NCI-H2196 (cell line): ENCODE measurements at regions not wholly inside any gene's neighbourhood (a gene's known extent, or its start where the extent isn't known, plus 50 kb on each side); places are given as distances from the start of the nearest gene placed in this dataset.

ENCODE experiments used
- DNase-seq: peaks from one replicate; lab custom pipeline; 2025; ENCODE audit not compliant: unreplicated experiment; lab: John Stamatoyannopoulos, UW

DNA sequence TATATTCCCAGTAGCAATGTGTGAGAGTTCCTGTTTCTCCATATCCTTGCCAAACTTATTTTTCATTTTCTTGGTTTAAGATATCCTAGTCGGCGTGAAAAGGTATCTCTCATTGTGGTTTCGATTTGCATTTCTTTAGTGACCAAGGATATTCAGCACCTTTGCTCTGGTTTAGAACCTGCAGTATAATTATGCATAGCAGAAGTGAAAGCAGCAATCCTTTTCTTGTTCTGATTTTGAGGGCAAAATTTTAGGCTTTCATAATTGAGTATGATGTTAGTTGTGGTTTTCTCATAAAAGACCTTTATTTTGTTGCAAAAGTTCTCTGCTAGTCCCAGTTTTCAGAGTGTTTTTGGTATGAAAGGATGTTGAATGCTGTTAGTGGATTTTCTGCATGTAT, 491.0 kb downstream of the FGF9 start:
- DNase-seq = no peak

DNA sequence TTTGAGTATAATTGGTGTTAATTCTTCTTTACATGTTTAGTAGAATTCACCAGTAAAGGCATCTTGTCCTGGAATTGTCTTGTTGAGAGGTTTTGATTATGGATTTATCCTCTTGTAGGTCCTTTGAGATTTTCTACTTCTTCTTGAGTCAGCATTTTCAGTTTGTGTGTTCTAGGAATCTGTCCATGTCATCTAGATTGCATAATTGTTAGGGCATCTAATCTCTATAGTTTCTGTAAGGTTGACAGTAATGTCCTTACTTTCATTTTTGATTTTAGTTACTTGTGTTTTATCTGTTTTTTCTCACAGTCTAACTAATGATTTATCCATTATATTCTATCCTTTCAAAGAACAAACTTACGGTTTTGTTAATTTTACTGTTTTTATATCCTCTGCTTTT, 492.0 kb downstream of the FGF9 start:
- no peak for DNase-seq

DNA sequence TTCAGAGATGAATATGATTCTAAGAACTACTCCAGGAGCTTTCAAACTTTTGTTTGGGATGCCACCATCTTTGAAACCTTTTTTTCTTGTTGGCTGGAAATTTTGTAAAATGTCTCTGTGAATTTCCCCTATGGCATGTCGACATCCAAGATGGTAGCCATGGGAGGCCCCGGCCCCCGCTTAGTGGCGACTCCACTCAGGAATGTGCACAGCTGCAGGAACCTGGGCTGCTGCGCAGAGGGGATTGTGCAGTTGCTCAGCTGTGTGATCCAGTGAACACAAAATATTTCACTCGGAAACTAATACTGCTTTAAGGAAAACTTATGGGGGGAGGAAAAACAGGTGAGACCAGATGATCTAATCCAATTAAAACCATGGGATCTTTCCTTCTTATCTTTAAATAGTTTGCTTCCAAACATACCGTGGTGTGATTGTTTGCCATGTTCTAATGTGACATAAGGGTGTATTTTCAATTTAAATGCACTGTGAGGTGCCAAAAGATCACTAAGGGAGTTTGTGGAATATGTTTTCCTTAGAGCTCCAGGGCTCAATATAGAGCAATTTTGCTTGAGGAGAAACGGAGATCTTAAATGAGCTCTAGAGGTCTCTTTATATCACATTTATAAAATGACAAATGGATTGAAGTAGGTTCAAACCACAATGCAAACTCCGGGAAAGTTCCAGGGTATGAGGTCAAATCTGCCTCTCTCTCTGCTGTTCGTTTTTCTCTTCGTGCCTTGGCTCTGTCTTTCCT, 497.7 kb downstream of the FGF9 start:
- no peak for DNase-seq

DNA sequence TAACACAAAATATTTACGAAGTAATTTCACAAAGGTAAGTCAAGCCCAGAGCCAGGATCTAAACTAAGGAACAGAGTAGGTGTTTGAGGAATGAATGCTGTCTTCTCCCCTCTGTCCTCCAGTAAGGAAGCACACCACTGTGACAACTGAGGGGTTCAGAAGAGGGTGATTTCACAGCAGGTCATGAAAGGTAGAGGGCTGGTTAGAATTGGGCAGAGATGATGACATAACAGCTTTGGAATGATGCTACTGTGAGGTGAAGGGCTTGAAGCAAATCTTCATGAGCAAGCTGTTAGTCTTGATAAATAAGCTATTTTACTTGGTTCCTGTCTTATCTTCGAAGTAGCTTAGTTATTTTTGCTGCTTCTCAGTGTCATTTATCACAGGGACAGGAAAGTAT, 498.6 kb downstream of the FGF9 start:
- no peak for DNase-seq

DNA sequence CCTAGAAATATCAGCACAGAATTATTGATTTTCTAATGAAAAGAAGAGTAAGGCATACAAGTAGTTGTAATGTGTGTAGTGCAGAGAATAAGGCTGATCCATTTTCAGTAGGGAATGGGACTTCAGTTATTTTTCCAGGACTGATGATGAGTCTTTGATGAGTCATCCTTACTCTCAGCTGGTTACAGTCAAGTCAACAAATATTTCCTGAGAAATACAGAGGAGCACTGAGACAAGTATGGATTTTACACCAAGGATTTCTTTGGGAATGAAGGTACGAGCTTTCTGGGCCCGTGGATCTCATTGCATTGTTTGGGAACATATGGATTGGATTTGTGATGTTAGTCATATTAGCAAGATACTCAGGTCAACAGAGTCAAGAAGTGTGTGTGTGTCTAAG, 502.7 kb downstream of the FGF9 start:
- no peak for DNase-seq

DNA sequence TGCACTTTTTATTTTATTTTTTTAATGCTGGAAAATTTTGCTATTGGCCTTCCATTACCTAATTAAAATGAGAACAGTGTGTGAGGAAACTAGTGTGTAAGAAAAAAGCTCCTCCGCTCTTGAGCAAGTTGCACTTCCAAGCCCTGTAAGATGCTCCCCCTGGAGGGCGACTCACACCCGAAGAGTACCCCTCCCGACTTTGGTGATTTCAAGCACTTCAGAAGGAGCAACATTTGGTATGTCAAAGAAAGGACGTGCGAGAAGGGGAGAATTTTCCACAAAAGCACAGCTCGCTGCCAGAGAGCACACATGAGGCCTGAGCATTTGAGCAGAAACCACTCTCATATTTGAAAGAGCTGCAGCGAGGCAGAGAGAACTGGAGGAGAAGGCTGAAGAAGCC, 504.4 kb downstream of the FGF9 start:
- no peak for DNase-seq

DNA sequence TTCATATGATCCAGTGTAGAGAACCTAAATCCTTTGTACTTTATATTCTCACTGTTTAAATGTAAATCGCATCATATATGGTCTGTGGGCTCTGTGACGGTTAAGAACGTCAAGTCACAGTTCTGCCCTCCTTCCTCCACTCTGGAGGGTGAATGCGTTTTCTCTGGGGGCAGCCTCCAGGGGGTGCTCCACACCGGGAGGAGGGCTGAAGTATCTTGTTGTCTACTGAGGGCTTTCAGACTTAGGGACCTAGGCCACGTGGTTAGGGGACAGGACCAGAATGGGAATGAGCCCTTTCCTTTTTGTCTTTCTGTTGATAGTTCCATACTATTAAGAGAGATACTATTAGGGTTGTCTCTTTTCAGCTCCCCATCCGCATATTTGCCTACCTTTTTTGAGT, 504.9 kb downstream of the FGF9 start:
- no peak for DNase-seq

DNA sequence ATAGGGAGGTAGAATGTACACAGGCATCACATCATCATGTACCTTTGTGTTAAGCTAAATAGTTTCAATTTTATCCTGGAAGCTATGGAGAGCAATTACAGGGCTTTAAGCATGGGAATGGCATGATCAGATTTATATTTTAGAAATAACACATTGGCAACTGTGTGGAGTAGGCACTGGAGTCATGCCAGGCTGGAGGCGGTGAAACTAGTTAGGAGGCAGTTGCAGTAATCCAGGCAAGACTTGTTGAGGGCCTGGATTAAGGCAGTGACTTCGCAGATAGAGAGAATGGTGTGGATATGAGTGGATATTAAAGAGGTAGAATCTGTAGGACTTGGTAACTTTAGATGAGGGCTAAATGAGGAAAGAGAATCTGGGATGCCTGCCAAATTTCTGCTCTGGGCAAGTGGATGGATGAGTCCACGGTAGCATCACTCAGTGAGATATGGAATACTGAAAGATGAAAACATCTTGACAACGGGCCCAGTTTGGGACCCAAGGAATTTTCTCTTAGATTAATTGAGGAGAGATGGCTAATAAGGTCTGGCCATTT, 506.2 kb downstream of the FGF9 start:
- peak; percentile 18 for DNase-seq

DNA sequence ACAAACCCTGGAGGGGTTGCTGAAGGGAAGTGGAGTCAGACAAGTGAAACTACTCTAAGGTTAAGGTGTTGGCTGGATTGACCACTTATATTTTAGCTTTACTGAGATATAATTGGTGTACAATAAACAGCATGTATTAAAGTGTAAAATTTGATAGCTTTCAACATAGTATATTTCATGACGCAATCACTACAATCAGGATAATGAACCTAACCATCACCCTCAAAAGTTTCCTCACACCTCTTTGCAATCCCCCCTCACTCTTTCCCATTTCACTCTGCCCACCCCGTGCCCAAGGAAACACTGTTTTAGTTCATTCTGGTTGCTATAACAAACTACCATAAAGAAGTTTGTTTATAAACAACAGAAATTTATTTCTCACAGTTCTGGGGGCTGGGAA, 508.0 kb downstream of the FGF9 start:
- DNase-seq = no peak

DNA sequence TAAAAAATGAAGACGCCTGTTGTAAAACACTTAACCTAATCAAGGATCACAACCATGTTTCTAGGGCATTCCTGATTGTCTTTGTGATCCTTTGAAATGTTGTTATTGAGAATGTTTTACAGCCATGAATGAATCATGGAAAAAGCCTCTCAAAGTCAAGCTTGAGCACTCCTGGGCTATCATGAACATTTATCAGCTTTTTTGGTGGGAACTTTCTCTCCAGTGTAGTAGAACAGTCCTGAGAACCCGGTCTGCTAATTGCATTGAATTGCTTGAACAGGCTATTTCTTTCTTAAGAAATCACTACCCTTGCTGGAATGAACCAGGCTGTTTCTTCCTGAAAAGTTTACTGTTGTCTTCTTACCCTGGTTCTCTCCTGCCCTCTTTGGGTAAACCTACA, 516.5 kb downstream of the FGF9 start:
- no peak for DNase-seq

DNA sequence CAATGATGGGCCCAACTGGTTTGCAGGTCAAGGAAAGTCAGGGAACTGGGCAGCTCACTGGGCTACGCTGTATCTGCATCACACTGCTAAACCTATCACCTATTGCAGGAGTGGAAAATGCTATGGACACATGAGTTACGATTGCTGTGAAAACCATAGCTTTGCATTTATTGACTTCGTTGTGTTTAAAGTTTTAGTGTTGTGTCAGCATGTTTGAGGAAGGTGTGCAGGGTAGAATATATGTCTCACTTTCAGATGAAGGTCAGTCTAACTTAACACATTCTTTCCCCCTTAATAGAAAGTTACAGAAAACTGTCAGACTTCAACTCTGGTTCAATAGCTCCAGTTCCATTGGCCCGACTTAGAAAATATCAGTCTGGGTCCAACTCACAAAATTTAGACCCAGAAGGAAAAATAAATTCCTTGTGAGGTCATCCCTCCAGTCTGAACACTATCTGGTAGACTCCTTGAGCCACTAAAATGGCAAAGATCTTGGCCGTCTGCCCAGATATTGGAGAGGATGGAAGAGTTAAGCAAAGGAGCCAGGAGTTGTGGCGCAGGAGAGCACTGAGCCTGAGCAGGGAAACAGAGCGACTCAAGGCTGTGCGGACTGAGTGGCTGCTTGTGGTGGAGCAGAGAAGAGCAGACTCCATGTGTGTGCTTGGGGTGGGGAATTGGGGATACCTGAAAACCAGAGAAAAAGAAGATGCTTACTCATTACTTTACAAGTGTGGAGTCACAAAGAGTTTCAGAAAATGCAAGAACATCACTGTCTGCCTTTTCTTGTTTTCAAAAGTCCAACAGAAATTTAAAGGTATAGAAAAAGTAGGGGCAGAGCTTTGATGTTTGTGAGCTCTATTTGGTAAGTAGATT, 518.5 kb downstream of the FGF9 start:
- peak; percentile 4 for DNase-seq

DNA sequence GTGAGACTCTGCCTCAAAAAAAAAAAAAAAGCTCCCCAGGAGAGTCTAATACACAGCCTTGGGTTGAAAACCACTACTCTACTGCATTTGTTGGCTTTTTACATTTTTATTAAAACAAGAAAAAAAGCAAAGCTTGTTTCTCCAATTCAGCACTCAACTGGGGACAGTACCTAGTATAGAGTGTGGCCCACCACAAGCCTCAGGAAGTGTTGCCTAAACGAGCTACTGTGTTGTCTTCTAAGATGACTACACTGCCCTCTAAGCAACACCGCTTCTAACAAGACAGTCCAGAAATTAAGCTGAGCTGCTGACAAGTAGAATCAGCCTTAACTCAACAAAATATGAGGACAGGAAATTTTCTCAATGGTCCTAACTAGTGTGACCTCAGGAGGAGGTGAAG, 522.2 kb downstream of the FGF9 start:
- no peak for DNase-seq

DNA sequence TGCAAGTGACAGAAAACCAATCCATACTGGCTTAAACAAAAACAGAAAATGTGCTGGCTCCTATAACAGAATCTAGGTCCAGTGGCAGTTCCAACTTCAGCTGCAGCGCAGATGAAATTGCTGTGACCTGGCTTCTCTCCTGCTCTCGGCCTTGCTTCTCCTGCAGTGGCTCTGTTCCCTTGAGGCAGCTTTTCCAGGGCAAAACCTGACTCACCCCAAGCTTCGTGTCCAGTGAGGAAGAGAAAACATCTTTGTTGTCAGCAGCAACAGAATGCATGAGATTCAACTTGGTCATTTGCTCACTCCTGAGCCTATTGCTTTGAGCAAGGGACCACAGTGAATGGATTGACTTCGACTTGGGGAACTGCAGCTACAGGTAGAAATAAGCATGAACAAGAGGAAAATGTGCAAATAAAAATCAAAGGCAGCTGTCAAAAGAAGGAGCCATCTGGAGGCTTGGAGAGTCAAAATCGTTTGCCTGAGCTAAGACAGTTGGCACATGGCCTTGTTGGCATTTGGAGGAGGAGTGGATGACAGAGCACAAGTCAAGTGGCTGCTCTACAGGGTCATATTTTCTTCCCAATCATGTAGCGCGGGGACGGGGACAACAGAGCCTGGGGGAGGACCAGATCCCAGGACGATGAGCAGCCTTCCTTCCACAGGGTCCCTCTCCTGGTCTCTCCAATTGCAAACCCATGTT, 523.4 kb downstream of the FGF9 start:
- no peak for DNase-seq

DNA sequence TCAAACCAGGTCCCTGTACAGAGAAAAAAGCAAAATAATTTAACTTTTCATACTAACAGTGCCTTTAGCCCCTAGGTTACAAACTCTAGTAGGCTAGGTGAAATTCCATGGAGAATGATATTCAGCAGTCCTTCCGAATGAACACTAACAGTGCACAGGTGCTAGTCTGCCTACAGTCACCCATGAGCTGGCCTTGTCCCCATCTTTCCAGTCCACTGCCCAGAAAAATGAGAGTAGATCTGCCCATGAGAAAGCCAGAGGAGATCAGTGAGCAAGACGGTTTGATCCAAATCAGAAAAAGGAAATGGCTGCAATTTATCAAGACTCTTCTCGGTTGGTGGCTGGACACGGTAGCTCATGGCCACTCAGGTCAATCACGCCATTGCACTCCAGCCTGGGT, 524.9 kb downstream of the FGF9 start:
- DNase-seq = no peak

DNA sequence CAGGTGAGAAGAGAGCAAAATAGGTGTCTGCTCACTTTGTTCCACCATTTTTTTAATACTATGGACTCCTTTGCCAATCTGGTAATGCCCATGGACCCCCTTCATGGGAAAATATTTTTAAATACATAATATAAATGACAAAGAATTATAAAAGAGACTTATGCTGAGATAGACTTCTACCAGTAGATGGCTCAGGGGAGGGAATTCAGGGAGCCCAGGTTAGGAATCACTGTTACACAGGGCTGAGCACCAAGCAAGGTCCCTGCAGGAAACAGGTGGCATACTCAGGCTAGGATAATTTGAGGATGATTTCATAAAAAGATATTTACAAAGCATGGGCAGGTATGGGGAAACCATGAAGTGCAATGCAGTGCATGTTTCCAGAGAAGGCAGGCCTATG, 525.9 kb downstream of the FGF9 start:
- DNase-seq = no peak

DNA sequence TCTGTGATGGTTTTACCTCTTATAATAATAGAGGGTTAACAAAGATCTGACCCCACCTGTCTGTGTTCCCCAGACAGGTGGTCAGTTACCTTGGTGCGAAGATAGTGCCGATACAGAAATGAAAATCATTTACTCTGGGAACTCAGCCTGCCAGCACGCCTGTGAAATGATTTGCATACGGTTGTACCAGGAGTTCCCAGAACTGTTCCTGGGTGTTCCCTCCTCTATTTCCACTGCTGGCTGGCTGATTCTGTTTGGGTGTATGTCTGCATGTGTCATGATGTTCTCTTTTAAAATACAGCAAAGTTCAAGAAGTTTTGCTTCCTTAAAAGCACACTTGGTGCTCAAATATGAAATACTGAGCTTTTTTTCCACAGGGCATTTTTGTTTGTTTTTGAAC, 527.1 kb downstream of the FGF9 start:
- DNase-seq = no peak

DNA sequence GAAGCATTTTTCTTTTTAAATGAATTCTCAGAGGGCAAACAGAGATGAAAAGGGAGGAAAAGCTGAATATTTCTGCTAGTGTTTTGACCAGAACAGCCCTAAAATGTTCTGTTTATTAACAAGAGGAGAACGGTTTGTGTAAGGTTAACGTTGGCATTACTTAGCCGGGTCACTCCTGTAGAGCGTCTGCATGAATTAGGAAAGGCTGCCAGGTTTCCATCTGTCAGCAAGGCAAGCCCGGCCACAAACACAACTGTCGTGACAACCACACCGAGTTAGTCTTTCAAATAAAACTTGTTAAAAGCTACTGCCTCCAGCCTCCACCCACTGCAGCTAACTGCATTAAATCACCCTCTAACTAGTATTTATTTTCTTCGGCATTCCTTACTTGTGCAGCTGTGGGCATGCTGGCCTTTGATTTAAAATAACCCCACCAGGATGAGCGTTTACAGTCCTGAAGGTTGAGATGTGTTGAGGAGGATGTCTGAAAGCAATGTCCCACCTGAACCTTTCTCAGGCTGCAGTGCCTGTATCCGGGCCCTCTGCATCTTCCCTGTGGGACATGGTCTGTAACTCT, 527.9 kb downstream of the FGF9 start:
- no peak for DNase-seq

DNA sequence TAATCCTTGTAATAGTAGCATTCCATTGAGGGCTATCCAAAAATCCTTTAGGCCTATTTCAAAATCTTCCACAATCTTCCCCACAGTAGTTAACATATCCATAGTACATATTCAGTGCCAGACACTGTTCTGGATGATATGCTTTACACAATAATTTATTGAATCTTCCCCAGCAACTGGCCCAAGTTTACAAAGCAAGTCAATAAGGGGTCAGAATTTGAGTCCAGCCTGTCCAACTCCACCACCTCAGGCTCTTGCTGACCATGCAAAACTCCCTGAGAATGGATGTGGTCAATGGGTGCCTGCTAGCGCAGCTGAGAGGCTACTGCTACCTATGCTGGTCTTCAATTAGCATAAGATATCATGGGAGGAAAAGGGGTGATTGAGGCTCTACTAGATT, 529.6 kb downstream of the FGF9 start:
- DNase-seq = no peak

DNA sequence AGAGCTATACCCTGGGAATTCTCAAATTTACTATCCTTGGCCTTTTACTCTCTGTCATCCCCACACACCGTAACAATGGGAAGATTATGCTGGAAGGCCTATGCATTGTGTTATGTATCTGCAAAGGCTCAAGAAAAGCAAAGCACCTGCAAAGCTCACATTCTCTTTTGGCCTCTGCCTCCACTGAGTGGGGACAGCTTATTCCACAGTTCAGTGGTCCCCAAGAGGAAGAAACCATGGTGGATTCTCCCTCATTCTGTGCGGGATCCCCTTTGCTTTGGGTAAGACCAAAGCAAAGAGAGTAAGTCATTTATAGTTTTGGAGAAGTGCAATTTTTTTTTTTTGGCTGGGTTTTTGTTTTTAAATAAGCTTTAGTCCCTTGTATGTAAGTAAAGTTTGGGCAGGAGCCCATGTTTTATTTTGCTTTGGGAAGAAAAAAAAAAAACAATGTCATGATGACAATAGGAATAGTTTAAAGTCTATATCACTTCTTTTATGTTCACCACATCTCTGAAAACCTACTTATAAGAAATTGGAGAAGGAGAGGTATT, 530.6 kb downstream of the FGF9 start:
- DNase-seq = no peak

DNA sequence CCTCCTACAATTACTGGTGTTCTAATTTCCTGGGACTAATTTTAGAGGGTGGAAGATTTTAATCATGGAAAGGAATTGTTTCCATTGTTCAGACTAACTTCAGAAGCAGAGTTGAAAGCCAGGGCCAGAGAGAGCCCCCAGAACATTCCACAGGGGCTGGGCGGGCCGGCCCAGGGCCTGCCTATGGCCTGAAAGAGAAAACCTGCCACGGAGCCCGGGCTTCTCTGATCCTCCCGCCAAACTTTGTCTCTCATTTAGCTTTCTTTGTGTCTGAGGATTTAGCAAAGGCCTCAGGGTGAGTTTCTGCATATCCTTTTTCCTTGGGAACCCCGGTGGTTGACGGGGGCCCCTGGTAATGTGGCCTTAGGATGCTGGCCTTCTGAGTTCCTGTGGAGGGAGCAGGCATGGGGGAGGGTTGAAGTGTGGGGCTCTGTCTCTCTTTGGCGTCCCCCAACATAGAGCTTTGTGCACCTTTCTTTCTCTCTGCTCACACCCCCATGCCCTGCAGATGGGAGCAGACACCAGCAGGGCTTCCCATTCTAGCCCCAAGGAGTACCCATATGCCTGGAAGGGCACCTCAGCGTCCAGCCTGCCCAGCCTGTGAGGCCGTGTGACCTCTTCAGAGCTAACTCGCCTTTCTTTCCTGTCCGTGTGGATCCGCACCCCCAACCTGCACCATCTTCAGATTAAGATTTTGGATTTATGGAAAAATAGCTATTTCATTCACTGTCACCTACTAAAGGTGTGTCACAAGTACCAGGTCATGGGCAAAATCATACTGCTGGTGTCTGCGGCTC, 539.5 kb downstream of the FGF9 start:
- DNase-seq = no peak
